Sigmoid colon (tissue), 4 donors: ENCODE measurements at regions not wholly inside any gene's neighbourhood (a gene's known extent, or its start where the extent isn't known, plus 50 kb on each side); places are given as distances from the start of the nearest gene placed in this dataset.
"Not testable (repeated sequence)": the region's sequence is repeated elsewhere in the genome, so short reads cannot be mapped to it uniquely, and the experiment has no call there.

Source experiments
- POLR2AphosphoS5 ChIP-seq, 4 donors: sonication (generic); formaldehyde crosslinking; IDR thresholded peaks; one replicate each; pipeline ENCODE4 v1.6.1; 2017; ENCODE audit warnings: antibody characterized with exemption in 4 of 4
- TF ChIP-seq, protein P1 (sequence below), 4 experiments: fragments of 450-650 bp in 3 of 4; fragments of 200-600 bp in 1 of 4; IDR thresholded peaks; one replicate each; pipeline ENCODE4 v1.5.1; 2016 to 2019; ENCODE audit warnings: antibody characterized with exemption in 4 of 4, mild to moderate bottlenecking in 3 of 4, moderate library complexity in 2 of 4

DNA sequence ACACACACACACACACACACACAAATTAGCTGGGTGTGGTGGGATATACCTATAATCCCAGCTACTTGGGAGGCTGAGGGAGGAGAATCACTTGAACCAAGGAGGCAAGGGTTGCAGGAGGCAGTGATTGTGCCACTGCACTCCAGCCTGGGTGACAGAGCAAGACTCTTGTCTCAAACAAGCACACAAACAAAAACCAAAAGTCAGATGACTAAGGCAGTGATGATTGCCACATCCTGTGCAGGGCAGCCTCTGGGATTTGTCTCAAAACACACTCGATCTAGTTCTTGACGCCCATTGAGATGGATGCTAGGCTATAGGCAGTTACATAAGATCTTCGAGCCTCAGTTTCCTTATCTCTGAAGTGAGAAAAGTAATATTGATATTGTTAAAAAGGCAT, 183.1 kb upstream of the NOTCH2NLA start:
- TF ChIP-seq, protein P1, sequence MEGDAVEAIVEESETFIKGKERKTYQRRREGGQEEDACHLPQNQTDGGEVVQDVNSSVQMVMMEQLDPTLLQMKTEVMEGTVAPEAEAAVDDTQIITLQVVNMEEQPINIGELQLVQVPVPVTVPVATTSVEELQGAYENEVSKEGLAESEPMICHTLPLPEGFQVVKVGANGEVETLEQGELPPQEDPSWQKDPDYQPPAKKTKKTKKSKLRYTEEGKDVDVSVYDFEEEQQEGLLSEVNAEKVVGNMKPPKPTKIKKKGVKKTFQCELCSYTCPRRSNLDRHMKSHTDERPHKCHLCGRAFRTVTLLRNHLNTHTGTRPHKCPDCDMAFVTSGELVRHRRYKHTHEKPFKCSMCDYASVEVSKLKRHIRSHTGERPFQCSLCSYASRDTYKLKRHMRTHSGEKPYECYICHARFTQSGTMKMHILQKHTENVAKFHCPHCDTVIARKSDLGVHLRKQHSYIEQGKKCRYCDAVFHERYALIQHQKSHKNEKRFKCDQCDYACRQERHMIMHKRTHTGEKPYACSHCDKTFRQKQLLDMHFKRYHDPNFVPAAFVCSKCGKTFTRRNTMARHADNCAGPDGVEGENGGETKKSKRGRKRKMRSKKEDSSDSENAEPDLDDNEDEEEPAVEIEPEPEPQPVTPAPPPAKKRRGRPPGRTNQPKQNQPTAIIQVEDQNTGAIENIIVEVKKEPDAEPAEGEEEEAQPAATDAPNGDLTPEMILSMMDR (IDR thresholded peaks at IDR 0.05): not testable (repeated sequence)
- not testable (repeated sequence) for TF ChIP-seq POLR2AphosphoS5 (IDR thresholded peaks at IDR 0.05)
